ENCODE measurements at regions not wholly inside any gene's neighbourhood (a gene's known extent, or its start where the extent isn't known, plus 50 kb on each side); places are given as distances from the start of the nearest gene placed in this dataset.

DNA sequence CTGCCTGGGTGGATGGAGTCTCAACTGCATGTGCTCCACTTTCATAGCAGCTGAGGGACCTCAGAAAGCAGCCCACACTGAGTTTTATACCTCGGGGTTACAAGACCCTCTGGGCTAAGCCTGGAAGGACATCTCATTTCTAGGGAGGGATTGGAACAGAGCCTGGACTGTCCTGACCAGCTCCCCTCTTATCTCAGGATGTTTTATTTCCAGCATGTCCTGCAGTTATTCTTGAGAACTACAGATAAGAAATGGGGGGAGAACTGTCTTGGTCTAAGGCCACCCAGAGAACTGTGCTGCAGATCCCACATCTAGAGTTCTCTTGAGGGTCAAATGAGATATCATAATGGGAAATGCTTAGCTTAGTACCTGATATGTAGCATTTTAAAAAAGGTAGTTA lies 97.3 kb upstream of the CHD6 start:
- Histone ChIP-seq H2AFZ (ENCODE audit: low read depth) (no peak overlapping the region), H3K4me2 (no peak overlapping the region), H3K27ac (no peak overlapping the region), H3K9ac (no peak overlapping the region), H3K4me1 (ENCODE audit: low read depth, poor library complexity, severe bottlenecking) (no peaks in the 10 kb centered on the region), H3K36me3 (ENCODE audit: insufficient read depth) (no peaks in the 10 kb centered on the region), H3K79me2 (ENCODE audit: insufficient read depth, low read depth) (no peaks in the 10 kb centered on the region), H3K27me3 (ENCODE audit: insufficient read depth, low read depth) (no peaks in the 10 kb centered on the region), H4K20me1 (ENCODE audit: insufficient read depth) (no peaks in the 10 kb centered on the region), H3K4me3 (IDR thresholded peaks at IDR 0.05; ENCODE audit: insufficient read depth, low read depth, low read length) (no peak overlapping the region)
- TF ChIP-seq CTCF (conservative IDR thresholded peaks at IDR 0.05; ENCODE audit: low read depth, low read length) = no peak

DNA sequence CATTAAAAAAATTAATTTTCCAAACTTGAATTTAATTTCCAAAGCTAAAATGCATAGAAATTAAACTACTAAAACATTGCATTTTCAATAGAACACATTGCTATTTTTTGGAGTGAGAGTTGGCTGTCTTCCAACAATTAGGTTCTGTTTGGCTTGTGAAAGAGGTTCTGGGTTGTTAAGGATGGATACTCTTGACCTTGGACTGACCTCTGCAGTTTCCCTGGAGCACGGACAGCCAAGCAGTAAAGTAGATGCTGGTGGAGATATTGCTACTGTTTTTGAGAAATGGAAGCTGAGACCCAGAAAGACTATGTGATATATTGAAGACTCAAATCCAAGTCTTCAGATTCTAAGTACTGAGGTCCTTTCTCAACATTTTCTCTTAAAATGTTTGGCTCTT lies 95.9 kb upstream of the CHD6 start:
- no peaks in the 10 kb centered on the region for H3K36me3 ChIP-seq (ENCODE audit: insufficient read depth)
- TF ChIP-seq CTCF (conservative IDR thresholded peaks at IDR 0.05; ENCODE audit: low read depth, low read length) = no peak
- no peak overlapping the region for H3K27ac ChIP-seq
- no peak overlapping the region for H3K9ac ChIP-seq
- H3K27me3 ChIP-seq (ENCODE audit: insufficient read depth, low read depth) = no peaks in the 10 kb centered on the region
- H3K4me2 ChIP-seq = no peak overlapping the region
- no peak overlapping the region for H3K4me3 ChIP-seq (IDR thresholded peaks at IDR 0.05; ENCODE audit: insufficient read depth, low read depth, low read length)
- no peak overlapping the region for H2AFZ ChIP-seq (ENCODE audit: low read depth)
- no peaks in the 10 kb centered on the region for H4K20me1 ChIP-seq (ENCODE audit: insufficient read depth)
- H3K4me1 ChIP-seq (ENCODE audit: low read depth, poor library complexity, severe bottlenecking) = no peaks in the 10 kb centered on the region
- no peaks in the 10 kb centered on the region for H3K79me2 ChIP-seq (ENCODE audit: insufficient read depth, low read depth)

DNA sequence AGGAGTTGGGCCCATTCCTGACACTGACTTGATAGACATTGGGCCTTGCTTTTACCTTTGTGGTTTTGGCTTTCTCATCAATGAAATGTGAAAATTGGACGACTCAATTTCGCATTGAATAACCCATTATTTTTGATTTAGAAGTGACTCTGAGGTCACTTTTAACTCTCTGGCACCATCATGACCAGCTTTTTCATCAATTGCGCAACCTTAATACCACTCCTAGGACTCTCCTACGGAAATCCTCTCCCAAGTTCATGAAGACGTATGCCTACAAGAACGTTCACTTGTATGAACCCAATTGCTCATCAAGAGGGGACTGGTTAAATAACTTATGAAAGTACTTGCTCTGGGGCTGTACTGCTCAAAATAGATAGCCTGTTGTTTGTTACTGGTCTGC lies 86.7 kb upstream of the CHD6 start:
- H3K36me3 ChIP-seq (ENCODE audit: insufficient read depth) = no peaks in the 10 kb centered on the region
- no peak for TF ChIP-seq CTCF (conservative IDR thresholded peaks at IDR 0.05; ENCODE audit: low read depth, low read length)
- H3K4me2 ChIP-seq = no peak overlapping the region
- no peaks in the 10 kb centered on the region for H3K4me1 ChIP-seq (ENCODE audit: low read depth, poor library complexity, severe bottlenecking)
- no peaks in the 10 kb centered on the region for H3K79me2 ChIP-seq (ENCODE audit: insufficient read depth, low read depth)
- H4K20me1 ChIP-seq (ENCODE audit: insufficient read depth) = no peaks in the 10 kb centered on the region
- H3K9ac ChIP-seq = no peak overlapping the region
- no peak overlapping the region for H3K4me3 ChIP-seq (IDR thresholded peaks at IDR 0.05; ENCODE audit: insufficient read depth, low read depth, low read length)
- H3K27ac ChIP-seq = no peak overlapping the region
- no peaks in the 10 kb centered on the region for H3K27me3 ChIP-seq (ENCODE audit: insufficient read depth, low read depth)
- H2AFZ ChIP-seq (ENCODE audit: low read depth) = no peak overlapping the region

- no peak for TF ChIP-seq CTCF (conservative IDR thresholded peaks at IDR 0.05; ENCODE audit: low read depth, low read length)
- H3K79me2 ChIP-seq (ENCODE audit: insufficient read depth, low read depth) = no peaks in the 10 kb centered on the region
- H3K27ac ChIP-seq = no peak overlapping the region
- H2AFZ ChIP-seq (ENCODE audit: low read depth) = no peak overlapping the region
- H3K27me3 ChIP-seq (ENCODE audit: insufficient read depth, low read depth) = no peaks in the 10 kb centered on the region
- H3K36me3 ChIP-seq (ENCODE audit: insufficient read depth) = no peaks in the 10 kb centered on the region
- no peak overlapping the region for H3K4me2 ChIP-seq
- no peak overlapping the region for H3K9ac ChIP-seq
- no peak overlapping the region for H3K4me3 ChIP-seq (IDR thresholded peaks at IDR 0.05; ENCODE audit: insufficient read depth, low read depth, low read length)
- no peaks in the 10 kb centered on the region for H4K20me1 ChIP-seq (ENCODE audit: insufficient read depth)
- peaks cover 2% of the 10 kb centered on the region for H3K4me1 ChIP-seq (ENCODE audit: low read depth, poor library complexity, severe bottlenecking)
Measured at GRCh38 chr20:41702647-41703046, 84.5 kb upstream of the CHD6 start.
